ENCODE measurements at regions not wholly inside any gene's neighbourhood (a gene's known extent, or its start where the extent isn't known, plus 50 kb on each side); places are given as distances from the start of the nearest gene placed in this dataset.

DNA sequence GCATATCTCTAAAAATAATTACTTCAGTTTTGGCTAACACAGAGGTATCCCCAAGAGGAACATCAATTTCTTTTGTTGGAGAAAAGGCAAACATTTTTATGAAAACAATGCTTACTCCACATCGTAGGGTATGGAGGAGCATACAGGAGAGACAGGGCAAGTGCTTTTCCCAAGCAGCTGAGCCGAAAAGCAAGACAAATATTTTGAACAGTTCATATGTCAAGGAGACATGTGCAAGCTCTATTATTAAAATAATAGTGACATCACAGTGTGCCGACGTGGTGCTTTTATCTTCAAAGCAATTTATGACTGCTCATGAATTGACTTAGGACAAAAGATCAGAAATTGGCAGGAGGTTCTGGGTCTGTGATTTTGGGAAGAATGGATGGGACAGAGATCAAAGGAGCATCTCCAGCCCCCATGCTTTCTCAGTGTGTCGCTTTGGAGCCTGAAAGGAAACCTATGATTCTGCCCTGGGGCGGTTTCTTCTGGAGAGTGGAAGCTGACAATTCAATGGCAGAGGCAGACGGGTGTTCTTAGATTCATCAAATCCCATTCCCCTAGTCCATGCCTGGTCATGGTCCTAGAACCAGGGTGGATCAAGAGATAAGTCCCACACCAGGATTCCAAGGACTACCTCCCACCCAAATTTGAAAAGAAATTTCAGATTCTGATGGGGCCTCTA, 97.1 kb downstream of the JCAD start:
- no peak for DNase-seq (ENCODE audit: low read depth)

DNA sequence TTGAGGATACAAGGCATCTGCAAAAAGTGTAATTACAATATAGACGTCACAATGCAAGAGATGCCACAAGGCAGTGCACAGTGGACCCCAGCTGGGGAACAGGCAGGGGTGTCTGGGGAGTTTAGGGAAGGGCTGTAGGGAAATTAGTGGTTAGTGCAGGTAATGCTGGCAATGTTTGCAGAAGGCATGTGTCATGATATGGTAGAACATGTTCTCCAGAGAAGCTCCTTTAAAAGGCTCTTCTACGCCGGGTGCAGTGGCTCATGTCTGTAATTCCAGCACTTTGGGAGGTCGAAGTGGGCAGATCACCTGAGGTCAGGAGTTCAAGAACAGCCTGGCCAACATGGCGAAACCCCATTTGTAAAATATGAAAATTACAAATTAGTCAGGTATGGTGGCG, 98.0 kb downstream of the JCAD start:
- no peak for DNase-seq (ENCODE audit: low read depth)

DNA sequence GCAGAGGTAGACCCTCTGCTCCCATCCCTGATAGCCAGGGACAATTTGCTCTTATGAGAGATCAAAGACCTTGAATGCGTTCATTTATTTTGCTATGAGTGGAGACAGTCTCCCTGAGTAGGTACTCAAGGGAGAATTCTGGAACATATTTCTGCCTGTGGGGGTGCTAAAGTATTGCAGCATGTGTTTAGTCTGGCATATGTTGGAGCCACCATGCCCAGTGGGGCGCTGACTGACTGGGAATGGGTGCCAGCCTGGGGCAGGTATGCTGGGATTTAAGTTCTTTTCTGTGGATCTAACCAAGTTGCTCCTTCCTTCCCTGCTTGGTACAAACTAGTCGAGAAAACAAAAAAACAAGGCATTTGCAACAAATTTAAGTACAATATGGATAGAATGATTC, 99.1 kb downstream of the JCAD start:
- DNase-seq (ENCODE audit: low read depth) = no peak

DNA sequence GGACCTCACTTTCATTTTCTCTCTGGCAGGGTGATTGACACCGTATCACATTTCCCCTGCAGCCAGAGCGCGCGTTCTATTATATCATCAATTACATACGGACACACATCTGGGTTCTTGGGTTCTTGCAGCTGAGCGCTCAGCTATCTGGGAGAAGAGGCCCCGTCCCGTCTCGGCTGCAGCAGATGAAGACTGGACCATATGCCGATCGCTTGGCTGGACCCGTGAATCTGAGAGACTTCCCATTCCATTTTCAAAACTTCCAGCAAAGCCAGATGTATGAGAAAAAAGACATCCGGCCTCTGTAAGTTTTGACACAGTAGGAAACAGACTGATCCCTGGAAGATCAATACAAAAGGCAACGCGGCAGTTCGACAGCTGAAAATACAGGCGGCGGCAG, 99.8 kb downstream of the JCAD start:
- DNase-seq (ENCODE audit: low read depth) = no peak

DNA sequence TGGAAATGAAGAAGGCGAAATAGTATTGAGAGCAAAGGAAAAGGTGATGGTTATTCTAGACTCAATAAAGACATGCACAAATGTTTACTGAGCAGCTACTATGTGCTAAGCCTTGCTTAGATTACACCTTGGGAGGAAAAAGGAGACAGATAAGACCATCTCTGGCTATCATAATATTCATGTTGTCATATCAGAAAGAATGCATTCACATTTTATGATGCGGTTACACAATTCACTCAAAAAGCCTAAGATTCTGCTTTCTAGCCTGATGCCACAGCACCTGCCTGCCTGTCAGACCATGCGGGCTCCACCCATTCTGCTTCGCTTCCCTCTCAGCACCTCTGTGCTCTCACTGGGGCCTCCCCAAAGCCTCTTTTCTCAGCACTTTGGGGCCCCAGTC, 100.9 kb downstream of the JCAD start:
- DNase-seq (ENCODE audit: low read depth) = no peak

DNA sequence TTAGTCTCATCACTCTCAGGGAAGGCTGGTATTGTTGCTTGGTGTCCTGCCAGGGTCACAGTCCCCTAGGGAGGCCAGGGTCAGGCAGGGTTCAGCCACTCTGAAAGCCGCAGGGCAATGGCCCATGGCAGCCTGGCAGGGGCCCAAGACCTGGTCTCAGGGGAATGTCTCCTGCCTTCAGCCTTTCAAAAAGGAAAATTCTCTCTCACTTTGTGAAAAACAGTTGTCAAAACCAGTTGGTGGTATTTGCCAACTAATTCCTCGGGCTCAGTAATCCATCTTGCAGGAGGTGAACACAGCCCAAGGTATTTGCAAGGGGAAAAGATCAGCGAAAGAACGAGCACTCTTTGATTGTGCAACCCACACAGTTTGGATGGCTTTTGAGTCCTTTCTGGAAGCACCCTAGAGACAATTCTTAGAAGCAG, 101.5 kb downstream of the JCAD start:
- DNase-seq (ENCODE audit: low read depth) = no peak

DNA sequence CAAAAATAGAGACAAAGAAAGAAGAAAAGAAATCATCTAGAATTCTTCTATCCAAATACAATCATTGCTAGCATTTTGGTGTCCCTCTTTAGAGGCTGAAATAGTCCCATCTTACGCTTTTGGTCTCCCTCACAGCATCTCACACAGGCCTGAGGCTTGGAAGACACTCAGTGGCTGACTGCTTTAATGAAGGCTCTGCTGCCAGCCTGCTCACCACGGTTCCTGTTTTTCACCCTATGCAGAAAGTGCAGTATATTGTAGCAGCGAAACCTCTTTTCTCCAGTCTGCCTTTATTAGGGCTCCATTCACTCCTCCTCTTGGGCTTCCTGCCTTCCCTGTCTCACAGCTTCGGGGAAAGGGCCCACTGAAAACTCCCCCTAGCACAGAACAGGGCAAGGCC, 102.2 kb downstream of the JCAD start:
- DNase-seq (ENCODE audit: low read depth) = no peak

DNA sequence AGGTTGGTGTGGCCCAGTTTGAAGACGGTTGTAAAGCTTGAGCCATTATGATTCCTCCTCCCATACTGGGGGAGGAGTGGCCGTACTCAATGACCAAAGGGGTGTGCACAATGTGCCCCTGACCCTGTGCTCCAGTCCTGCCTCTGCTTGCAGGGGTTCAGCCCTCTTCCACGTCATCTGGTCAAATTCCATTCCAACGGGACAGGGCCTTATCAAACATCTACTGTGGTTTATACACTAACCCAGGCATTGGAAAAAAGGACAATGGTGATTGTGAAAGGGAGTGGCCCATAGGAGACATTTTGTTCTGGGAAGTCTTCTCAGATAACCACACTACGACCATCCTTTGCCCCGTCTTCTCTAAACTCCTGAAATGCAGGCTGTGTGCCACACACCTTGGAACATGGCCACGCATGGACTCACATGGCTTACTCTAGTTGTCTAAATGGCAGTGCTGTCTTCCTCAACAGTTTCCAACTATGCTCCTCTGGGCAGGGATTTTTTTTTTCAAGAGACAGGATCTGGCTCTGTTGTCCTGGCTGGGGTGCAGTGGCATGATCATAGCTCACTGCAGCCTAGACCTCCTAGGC, 103.0 kb downstream of the JCAD start:
- DNase-seq (ENCODE audit: low read depth) = no peak

DNA sequence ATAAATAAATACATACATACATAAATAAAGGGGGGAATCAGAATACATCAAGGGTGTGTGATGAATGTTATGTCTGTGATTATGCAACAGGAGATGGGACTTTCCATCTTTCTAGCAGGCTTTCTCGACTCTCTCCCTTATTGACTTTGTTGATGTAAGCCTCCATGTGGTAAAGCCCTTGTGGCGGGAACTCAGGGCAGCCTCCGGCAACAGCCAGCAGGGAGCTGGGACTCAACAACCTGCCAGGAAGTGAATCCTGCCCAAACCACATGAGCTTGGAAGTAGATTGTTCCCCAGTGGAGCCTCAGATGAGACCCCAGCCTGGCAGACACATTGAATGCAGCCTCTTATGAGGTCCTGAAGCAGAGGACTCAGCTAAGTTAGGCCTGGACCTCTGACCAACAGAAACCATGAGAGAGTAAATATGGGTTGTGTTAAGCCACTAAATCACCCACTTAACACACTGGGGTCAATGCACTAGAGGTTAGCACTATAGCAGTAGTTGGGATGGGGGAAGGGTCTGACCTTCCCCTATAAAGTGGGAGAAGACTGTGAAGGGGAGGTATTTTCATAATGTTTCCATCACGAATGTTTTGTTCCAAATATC, 104.0 kb downstream of the JCAD start:
- no peak for DNase-seq (ENCODE audit: low read depth)

DNA sequence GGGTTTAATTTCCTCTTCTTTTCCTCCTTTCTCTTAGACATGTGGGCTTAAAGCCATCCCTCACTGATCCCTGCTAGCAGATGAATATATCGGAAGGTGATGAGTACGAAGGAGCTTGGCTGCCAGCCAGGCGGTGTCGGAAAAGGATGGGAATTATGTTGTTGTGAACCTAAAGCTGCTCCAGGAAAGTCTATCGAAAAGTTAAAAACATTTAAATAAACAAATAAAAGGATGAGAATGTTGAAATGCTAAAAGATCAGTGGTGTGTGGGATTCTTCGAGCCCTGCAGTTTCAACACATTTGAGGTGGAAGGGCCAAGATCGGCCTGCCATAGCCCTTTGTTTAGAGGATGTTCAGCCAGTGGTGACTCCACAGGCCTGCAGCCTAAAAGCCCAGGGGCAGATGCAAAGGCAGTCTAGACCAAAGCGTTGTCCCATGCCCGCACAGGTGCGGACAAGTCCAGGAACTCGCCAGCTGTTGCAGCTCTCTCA, 107.9 kb downstream of the JCAD start:
- DNase-seq (ENCODE audit: low read depth) = no peak

DNA sequence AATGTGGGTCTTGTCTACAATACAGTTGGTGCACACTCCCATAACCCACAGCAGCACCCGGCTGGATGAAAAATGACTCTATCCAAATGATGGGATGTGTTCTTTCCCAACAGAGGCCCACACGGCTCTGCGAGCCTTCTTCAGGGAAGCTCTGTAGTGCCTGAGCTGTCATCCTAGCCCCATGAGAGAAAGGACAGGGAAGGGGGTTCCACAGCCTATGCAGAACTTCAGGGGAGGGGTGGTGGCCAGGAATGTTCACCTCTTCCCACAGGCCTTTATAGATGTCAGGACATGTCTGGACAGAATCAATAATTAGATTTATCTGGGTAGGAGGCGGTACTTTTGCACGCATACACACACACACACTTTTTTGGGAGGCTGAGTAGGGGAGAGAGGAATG, 109.0 kb downstream of the JCAD start:
- no peak for DNase-seq (ENCODE audit: low read depth)

DNA sequence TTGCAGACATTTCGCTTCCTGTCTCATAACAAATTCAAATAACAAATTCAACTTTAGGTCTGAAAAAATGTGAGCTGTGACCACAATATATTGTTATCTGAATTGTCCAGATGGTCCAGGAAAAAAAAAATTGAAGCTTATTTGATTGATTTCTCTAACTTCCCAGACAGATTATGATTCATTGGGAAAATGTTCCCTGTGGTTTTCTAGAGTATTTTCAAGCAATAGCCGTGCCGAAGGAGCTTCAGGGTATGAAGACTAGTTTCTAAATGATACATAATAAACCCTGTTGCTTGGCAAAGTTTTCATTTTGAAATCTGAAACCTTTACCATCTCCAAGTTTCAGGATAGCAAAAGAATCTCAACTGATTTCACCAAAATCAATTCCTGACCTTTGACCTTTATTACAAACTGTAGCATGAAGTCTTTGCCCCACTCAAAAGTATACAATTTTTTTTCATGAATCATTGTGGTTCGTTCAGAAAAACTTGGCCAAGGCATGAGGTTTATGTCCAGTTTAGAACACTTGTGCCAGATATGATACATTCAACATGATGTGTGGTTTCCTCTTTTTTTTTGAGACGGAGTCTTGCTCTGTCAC, 109.9 kb downstream of the JCAD start:
- no peak for DNase-seq (ENCODE audit: low read depth)

DNA sequence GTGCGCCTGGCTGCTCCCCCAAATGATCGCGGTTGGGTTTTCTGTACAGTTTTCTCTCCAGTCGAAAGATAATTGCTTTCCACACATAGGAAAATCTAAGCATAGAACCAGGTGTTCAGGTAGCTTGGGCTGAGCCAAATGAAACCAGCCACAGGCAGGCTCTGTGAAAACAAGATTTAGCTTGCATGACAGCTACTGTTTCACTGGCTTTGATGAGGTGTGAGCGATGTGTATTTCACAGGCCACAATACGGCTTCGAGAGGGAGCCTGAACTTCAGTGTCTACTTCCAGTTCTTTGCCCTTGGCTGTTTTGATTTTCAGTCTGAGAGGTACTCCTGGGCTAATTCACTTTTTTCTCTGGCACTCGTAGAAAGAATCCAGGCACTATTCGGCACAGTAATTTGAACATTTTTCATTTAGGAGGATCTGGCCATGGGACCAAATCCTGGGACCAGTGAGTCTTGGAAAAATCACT, 110.5 kb downstream of the JCAD start:
- no peak for DNase-seq (ENCODE audit: low read depth)

DNA sequence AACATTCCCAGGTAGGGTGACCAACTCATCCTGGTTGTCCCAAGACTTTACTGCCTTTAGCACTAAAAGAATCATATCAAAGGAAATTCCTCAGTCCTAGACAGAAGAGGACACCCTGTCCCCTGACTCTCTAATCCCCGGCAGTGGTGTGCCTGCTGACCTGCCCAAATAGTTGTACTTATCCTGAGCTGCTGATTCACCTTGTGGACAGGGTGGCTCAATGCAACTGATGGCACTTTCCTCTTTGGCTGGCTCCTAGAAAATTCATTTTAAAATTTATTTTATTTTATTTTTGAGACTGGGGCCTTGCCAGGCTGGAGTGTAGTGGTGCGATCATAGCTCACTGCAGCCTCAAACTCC, 111.7 kb downstream of the JCAD start:
- no peak for DNase-seq (ENCODE audit: low read depth)

DNA sequence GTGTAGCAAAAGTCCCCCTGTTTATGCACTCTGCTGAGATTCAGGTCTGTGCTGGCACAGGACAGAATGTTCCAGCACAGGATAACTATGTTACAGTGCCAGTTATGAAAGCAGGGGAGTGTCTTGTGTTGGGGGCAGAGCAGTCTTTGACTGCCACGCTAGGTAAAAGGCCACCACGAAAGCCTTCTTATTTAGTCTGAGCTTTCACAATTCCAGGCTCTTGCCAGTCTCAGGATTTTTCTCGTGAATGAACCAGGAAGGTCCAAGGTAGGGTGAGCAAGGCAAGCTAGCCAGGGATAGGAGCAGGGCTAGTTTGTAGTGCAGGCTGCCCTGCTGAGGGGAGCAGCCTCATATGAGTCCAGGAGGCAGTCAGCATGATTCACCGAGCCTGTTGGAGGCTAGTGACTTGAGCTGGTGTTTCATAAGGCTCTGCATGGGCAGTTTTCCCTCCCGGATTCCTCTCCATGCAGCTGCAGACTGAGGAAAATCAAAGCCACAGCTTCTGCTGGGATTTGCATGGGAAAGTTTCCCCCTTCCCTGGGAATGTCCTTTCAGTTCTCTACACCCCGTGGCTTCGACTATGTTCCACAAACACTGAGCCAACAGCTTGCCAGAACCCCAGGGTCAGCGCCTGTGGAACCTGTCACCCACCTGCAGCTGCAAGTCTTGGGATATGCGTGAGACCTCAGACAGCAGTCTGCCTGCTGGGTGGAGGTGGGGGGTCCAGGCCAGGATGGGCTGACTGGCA, 112.3 kb downstream of the JCAD start:
- DNase-seq (ENCODE audit: low read depth) = no peak

DNA sequence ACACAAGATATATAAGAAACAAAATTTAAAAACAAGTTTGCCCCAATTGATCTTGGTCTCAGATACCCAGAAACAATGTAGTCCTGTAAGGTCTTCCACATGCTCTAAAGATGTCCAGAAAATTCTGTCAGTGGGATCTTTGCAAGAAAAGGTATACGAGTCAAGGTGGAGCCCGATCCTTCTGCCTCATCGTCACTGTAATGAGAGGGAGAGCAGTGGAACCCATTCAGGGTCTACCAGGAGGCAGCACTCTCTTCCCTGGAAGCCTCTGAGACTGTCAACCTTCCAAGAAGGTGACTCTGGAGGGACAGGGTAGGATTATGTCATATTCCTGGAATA, 112.8 kb downstream of the JCAD start:
- no peak for DNase-seq (ENCODE audit: low read depth)

DNA sequence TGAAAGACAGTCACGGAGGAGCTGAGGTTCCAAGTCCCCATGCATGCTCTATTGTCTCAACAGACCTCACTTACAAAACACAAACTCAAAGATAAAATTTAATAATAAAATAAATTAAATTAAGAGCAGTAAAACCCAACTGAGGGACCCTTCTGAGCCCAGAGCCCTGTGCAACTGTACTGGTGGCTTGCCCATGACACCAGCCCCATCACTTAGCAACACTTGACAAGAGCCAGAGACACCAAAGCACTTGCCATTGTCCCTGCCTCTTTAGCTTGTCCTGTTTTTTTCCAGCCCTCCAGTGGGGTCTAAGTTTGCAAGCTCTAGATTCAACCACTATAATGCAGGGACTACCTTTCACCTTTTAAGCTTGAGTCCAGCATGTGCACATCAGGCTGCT, 117.9 kb downstream of the JCAD start:
- no peak for DNase-seq (ENCODE audit: low read depth)

DNA sequence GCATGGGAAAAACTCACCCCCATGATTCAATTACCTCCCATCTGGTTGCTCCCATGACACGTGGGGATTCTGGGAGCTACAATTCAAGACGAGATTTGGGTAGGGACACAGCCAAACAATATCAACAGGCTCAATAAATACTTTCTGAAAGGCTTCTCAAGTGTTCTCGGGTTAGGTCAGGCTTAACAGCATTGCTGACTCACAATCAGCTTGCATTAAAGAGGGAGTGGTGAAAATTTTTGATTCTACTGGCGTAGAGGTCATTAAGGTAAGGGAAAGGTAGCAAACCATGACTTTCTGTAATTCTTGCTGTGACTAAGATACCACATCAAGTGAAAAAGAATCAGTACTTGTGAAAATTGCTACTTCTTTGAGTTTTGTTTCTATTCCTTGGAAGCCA, 126.4 kb downstream of the JCAD start:
- DNase-seq (ENCODE audit: low read depth) = no peak

DNA sequence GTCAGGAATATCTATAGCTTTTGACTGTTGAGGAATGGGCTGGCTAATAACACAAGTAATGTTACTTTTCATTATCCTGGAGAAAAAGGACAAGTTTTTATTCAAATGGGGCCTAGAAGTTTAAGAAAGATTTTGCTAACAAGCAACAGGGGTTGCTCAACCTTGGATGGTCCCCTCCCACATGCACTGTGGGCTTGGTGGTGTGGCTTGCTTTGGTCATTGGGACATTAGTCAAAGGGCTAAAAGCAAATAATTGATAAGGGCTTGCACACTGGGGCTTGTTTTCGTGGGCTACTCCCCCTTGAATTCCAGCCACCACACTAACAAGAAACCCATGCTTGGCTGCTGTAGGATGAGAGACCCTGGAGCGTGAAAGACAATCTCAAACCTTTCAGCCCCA, 127.6 kb downstream of the JCAD start:
- DNase-seq (ENCODE audit: low read depth) = no peak

DNA sequence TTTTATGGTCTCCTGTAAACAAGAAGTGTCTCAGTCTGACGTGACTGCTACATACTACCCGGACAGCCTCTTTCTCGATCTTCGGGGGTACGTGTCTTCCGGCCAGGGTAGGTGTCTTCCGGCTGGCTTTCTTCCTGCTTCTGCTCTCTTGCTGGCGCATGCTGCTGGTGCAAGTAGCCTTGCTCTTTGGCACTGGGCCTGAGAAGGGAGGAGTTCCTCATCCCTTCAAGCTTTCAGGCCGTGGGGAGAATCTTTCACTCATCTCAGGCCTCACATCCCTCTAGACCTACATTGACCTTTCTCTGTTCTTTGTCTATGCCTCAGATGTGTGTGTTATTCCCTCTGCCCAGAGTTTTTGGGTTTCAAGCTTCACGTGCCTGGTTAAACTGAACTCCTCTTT, 130.4 kb downstream of the JCAD start:
- DNase-seq (ENCODE audit: low read depth) = no peak

DNA sequence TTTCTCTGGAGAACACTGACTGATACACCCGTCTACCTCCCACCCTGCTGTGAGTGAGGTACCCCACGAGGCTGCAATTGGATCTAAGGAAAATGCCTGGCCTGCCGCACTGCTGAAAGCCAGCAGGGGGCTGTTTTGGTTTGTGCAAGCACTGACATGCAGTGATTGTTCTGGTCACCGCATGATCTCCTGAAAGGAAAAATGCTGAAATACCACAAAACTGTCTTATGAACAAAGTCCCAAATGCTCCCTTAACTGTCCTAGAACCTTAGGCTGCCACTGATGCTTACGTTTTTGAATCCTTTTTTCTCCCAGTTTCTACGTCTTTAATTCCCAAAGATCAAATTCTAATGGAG, 132.7 kb downstream of the JCAD start:
- no peak for DNase-seq (ENCODE audit: low read depth)

DNA sequence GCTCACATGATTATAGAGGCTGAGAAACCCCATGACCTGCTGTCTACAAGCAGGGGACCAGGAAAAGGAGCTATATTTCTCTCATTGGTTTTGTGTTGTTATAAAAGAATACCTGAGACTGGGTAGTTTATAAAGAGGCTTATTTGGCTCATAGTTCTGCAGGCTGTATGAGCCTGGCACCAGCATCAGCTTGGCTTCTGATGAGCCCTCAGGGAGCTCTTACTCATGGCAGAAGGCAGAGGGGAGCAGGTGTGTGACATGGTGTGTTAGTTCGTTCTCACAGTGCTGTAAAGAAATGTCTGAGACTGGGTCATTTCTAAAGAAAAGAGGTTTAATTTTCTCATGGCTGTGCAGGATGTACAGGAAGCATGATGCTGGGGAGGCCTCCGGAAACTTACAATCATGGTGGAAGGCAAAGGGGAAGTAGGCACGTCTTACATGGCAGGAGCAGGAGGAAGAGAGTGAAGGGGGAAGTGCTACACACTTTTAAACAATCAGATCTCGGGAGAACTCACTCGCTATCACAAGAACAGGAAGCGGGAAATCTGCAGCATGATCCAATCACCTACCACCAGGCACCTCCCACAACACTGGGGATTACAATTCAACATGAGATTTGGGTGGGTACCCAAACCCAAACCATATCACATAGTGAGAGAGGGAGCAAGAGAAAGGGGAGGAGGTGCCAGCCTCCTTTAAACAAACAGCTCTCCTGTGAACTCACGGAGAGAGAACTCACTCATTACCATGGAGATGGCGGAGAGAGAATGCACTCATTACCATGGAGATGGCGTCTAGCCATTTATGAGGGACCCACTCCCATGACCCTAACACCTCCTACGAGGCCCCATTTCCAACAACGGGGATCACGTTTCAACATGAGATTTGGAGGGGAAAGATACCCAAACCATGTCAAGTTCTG, 133.4 kb downstream of the JCAD start:
- DNase-seq (ENCODE audit: low read depth) = no peak

Data from activated T-helper 1 cell treated with Interleukin-2 at 50 U/mL for 16 hours (primary cell).